ENCODE measurements at regions not wholly inside any gene's neighbourhood (a gene's known extent, or its start where the extent isn't known, plus 50 kb on each side); places are given as distances from the start of the nearest gene placed in this dataset.

- Mint-ChIP-seq H3K27me3 (no peaks in the 10 kb centered on the region), H3K4me1 (no peaks in the 10 kb centered on the region), H3K4me3 (no peak overlapping the region), H3K9me3 (peaks cover 0 to 4% of the 10 kb centered on the region in 2 donors), H3K27ac (no peak overlapping the region)
- ATAC-seq (no peak), DNase-seq (no peak)
Measured at GRCh38 chr5:98468188-98468869, 305.1 kb upstream of the RGMB start.

DNA sequence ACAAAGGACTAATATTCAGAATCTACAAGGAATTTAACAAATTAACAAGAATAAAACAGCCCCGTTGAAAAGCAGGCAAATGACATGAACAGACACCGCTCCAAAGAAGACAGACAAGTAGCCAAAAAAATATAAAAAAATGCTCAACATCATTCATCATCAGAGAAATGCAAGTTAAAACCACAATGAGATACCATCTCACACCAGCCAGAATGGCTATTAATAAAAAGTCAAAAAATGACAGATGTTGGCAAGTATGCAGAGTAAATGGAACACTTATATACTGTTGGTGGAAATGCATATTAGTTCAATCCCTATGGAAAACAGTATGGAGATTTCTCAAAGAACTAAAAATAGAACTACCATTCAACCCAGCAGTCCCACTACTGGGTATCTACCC is 302.7 kb upstream of the RGMB start:
- Mint-ChIP-seq H3K27ac (no peak overlapping the region), H3K4me3 (no peak overlapping the region), H3K27me3 (no peaks in the 10 kb centered on the region), H3K4me1 (no peaks in the 10 kb centered on the region), H3K9me3 (no peaks in the 10 kb centered on the region)
- ATAC-seq (no peak), DNase-seq (no peak)

DNA sequence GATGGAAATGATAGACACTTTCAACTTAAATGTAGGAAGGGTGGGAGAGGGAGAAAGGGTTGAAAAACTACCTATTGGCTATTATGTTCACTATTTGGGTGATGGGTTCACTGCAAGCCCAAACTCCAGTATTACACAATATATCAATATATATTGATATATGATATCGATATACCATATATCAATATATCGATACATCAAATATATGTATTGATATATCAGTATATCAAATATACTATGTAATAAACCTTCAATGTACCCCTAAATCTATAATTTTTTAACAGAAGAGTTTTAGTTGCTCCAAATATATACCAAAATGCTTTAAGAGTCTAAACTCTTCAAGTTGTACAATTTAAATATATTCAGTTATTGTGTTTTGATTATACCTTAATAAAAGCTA is 302.0 kb upstream of the RGMB start:
- Mint-ChIP-seq H3K4me3 (no peak overlapping the region), H3K27ac (no peak overlapping the region), H3K27me3 (no peaks in the 10 kb centered on the region), H3K9me3 (no peaks in the 10 kb centered on the region), H3K4me1 (no peaks in the 10 kb centered on the region)
- DNase-seq, result no peak
- ATAC-seq, result no peak

DNA sequence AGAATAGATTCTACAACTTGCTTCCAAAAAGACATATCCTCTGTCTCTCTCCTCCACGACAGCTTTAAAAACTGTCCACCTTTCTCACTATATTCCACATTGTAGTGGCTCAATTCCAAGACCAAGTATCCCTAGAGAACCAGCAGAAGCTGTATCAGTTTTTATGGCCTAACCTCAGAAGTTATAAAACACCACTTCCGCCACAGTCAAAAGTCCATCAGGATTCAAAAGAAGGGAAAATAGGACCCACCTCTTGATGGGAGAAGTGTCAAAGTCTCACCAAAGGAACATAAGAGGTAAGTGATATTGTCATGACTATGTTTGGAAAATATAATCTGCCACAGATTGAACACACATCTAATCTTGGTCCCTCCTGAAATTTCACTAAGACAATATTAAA is 299.2 kb upstream of the RGMB start:
- no peaks in the 10 kb centered on the region for H3K27me3 Mint-ChIP-seq
- H3K4me3 Mint-ChIP-seq, result no peak overlapping the region
- H3K9me3 Mint-ChIP-seq, result no peaks in the 10 kb centered on the region
- DNase-seq (no peak), ATAC-seq (no peak)
- no peaks in the 10 kb centered on the region for H3K4me1 Mint-ChIP-seq
- no peak overlapping the region for H3K27ac Mint-ChIP-seq

GRCh38 chr5:98474782-98475181 is 298.7 kb upstream of the RGMB start:
- DNase-seq (no peak), ATAC-seq (no peak)
- no peak overlapping the region for H3K27ac Mint-ChIP-seq
- H3K4me1 Mint-ChIP-seq, result no peaks in the 10 kb centered on the region
- no peak overlapping the region for H3K4me3 Mint-ChIP-seq
- H3K9me3 Mint-ChIP-seq, result no peaks in the 10 kb centered on the region
- H3K27me3 Mint-ChIP-seq, result no peaks in the 10 kb centered on the region

GRCh38 chr5:98482321-98483300 is 290.9 kb upstream of the RGMB start:
- Mint-ChIP-seq H3K4me1 (no peaks in the 10 kb centered on the region), H3K27ac (no peak overlapping the region), H3K9me3 (no peaks in the 10 kb centered on the region), H3K4me3 (no peak overlapping the region), H3K27me3 (no peaks in the 10 kb centered on the region)
- no peak for DNase-seq
- no peak for ATAC-seq

DNA sequence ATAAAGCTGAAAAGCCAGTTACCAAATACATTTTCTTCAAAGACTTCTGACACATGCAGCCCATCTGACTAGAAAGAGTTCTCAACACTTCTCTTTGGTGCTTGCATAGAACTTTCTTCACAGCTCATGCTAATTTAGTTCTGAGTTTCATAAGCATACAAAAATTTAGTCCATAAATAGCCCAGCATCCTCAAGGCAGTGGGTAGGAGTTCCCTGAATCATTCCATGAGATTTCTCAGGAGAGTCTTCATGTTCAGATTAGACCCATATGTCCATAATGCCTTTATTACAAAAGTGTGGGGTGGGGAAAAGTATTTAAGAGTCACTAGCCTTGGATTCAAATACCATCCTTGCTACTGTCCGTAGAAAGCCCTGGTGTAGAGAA is 290.2 kb upstream of the RGMB start:
- DNase-seq, result no peak
- no peaks in the 10 kb centered on the region for H3K4me1 Mint-ChIP-seq

DNA sequence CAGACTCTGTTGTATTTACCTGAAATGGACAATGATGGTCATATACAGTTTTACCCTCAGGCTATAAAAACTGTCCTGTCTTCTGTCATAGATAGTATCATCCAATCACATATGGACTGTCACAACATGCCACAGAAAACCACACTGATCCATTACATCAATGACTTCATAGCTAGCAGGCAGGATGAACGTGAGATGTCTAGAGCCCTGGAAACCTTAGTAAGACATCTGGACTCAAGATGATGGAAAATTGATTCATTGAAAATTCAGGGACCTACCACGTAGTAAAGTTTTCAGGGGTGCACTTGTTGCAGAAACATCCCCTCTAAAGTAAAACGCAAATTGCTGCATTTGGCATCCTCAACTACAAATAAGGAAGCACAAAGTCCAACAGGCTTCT is 284.4 kb upstream of the RGMB start:
- H3K4me3 Mint-ChIP-seq, result no peak overlapping the region
- H3K9me3 Mint-ChIP-seq, result peaks cover 7% of the 10 kb centered on the region in 2 donors
- ATAC-seq, result no peak
- H3K4me1 Mint-ChIP-seq, result no peaks in the 10 kb centered on the region
- H3K27me3 Mint-ChIP-seq, result no peaks in the 10 kb centered on the region
- no peak overlapping the region for H3K27ac Mint-ChIP-seq
- DNase-seq, result no peak

More for the DNA sequence above, 290.2 kb upstream of the RGMB start:
- Mint-ChIP-seq H3K27me3 (no peaks in the 10 kb centered on the region), H3K27ac (no peak overlapping the region), H3K4me3 (no peak overlapping the region), H3K9me3 (no peaks in the 10 kb centered on the region)
- ATAC-seq, result no peak

- Mint-ChIP-seq H3K9me3 (peaks cover 7% of the 10 kb centered on the region in 2 donors), H3K4me1 (peaks cover 6% of the 10 kb centered on the region), H3K27me3 (no peaks in the 10 kb centered on the region), H3K4me3 (no peak overlapping the region), H3K27ac (no peak overlapping the region)
- DNase-seq (no peak), ATAC-seq (no peak)
Measured at GRCh38 chr5:98490348-98490747, 283.1 kb upstream of the RGMB start.

- Mint-ChIP-seq H3K9me3 (peaks cover 7% of the 10 kb centered on the region in 2 donors), H3K27me3 (no peaks in the 10 kb centered on the region), H3K4me3 (no peak overlapping the region), H3K4me1 (peaks cover 6% of the 10 kb centered on the region), H3K27ac (no peak overlapping the region)
- no peak for ATAC-seq
- no peak for DNase-seq
Measured at GRCh38 chr5:98492258-98492657, 281.2 kb upstream of the RGMB start.

DNA sequence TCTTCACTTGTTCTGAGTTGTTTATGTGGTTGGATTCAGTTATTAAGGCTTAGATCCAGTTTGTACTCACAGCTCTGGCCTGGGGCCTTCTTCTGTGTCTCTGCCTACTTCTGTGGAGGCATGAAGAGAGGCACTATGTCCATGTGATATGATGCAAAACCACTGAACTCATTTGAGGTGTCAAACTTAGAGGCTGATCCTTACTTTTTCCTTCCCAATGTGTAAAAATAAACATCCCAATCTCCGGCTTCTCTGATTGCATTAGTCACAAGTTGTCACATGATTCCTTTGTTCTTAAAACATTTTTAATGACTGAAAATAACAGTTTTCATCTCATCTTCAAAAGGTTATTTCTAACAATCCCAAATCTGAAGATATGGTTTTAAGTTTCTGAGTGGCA is 276.0 kb upstream of the RGMB start:
- peaks cover 6% of the 10 kb centered on the region for H3K4me1 Mint-ChIP-seq
- peaks cover 0 to 7% of the 10 kb centered on the region in 2 donors for H3K9me3 Mint-ChIP-seq
- no peaks in the 10 kb centered on the region for H3K27me3 Mint-ChIP-seq
- H3K27ac Mint-ChIP-seq, result no peak overlapping the region
- no peak overlapping the region for H3K4me3 Mint-ChIP-seq
- DNase-seq, result no peak
- no peak for ATAC-seq

- DNase-seq (no peak), ATAC-seq (no peak)
- Mint-ChIP-seq H3K27ac (no peak overlapping the region), H3K4me1 (peaks cover 6% of the 10 kb centered on the region), H3K9me3 (peaks cover 0 to 6% of the 10 kb centered on the region in 2 donors), H3K27me3 (no peaks in the 10 kb centered on the region), H3K4me3 (no peak overlapping the region)
Measured at GRCh38 chr5:98498028-98498427, 275.4 kb upstream of the RGMB start.

- Mint-ChIP-seq H3K9me3 (no peaks in the 10 kb centered on the region), H3K27me3 (no peaks in the 10 kb centered on the region), H3K4me1 (peaks cover 1% of the 10 kb centered on the region), H3K4me3 (no peak overlapping the region), H3K27ac (no peak overlapping the region)
- ATAC-seq, result no peak
- DNase-seq, result no peak
Measured at GRCh38 chr5:98499892-98500291, 273.6 kb upstream of the RGMB start.

DNA sequence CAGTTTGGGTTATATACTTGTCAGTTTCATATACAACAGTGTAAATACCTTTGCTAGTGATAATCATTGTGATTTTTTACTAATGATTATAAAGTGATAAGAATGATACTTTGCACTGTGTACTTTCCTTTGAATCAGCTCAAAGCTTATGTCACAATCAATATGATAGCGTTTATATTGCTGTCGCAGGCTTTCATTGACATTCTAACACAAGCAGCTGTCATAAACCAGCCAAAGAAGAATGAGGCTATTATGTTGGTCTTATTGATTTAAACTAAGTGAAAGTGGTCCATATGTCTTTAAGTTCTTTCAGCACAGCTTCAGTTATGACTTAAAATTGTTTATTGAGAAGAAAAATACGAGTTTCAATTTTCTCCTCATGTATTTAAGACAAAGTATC is 272.7 kb upstream of the RGMB start:
- no peak overlapping the region for H3K27ac Mint-ChIP-seq
- H3K27me3 Mint-ChIP-seq, result no peaks in the 10 kb centered on the region

GRCh38 chr5:98503616-98504015 is 269.8 kb upstream of the RGMB start:
- no peak for ATAC-seq
- Mint-ChIP-seq H3K27ac (no peak overlapping the region), H3K4me1 (no peaks in the 10 kb centered on the region), H3K4me3 (no peak overlapping the region), H3K9me3 (no peaks in the 10 kb centered on the region), H3K27me3 (no peaks in the 10 kb centered on the region)
- DNase-seq, result no peak

More for the DNA sequence above, 272.7 kb upstream of the RGMB start:
- no peak for ATAC-seq
- DNase-seq, result no peak
- no peak overlapping the region for H3K4me3 Mint-ChIP-seq
- H3K9me3 Mint-ChIP-seq, result no peaks in the 10 kb centered on the region
- H3K4me1 Mint-ChIP-seq, result no peaks in the 10 kb centered on the region

GRCh38 chr5:98504505-98504904 is 269.0 kb upstream of the RGMB start:
- ATAC-seq (no peak), DNase-seq (no peak)
- no peak overlapping the region for H3K27ac Mint-ChIP-seq
- no peaks in the 10 kb centered on the region for H3K9me3 Mint-ChIP-seq
- no peak overlapping the region for H3K4me3 Mint-ChIP-seq
- no peaks in the 10 kb centered on the region for H3K4me1 Mint-ChIP-seq
- H3K27me3 Mint-ChIP-seq, result no peaks in the 10 kb centered on the region
